PC-9 (cell line): ENCODE measurements at regions not wholly inside any gene's neighbourhood (a gene's known extent, or its start where the extent isn't known, plus 50 kb on each side); places are given as distances from the start of the nearest gene placed in this dataset.

Experiments
- BruUV-seq: library from RNA; stranded (reverse); fragments of 400-500 nt; replicated peaks from 2 replicates; lab custom pipeline; 2021; lab: Mats Ljungman, UMichigan
- CTCF ChIA-PET: fragments of 300-600 bp; sonication (Branson Sonifier 250); formaldehyde crosslinking; loops from one replicate; lab custom pipeline; 2022; ENCODE audit warnings: antibody characterized with exemption; lab: Charles Lee
- POLR2A ChIA-PET: fragments of 300-600 bp; sonication (Branson Sonifier 250); formaldehyde crosslinking; loops from one replicate; lab custom pipeline; 2022; ENCODE audit warnings: antibody characterized with exemption; ENCODE audit not compliant: unreplicated experiment; lab: Charles Lee
- DNase-seq, 2 experiments: peaks; one replicate each; pipeline versions ENCODE4 v3.0.0 to v3.0.0-alpha.2; 2015 to 2022; ENCODE audit warnings: mixed read lengths in 1 of 2
- H2AFZ ChIP-seq: fragments of 200-600 bp; sonication (generic); 2 replicates; pipeline ENCODE4 v1.8.1; 2017; ENCODE audit warnings: antibody characterized with exemption
- H3F3A ChIP-seq: fragments of 200-600 bp; sonication (generic); 2 replicates; pipeline ENCODE4 v1.8.1; 2017; ENCODE audit warnings: antibody characterized with exemption, mild to moderate bottlenecking, low read depth; ENCODE audit not compliant: insufficient read depth
- H3K27ac ChIP-seq: fragments of 200-600 bp; sonication (generic); 2 replicates; pipeline ENCODE4 v1.6.1; 2016; ENCODE audit warnings: mixed run types
- H3K27me3 ChIP-seq: fragments of 200-600 bp; sonication (generic); 2 replicates; pipeline ENCODE4 v1.6.1; 2016; ENCODE audit warnings: low read depth, mixed run types; ENCODE audit not compliant: insufficient read depth
- H3K36me3 ChIP-seq: fragments of 200-600 bp; sonication (generic); 2 replicates; pipeline ENCODE4 v1.6.1; 2016; ENCODE audit warnings: low read depth, mixed run types
- H3K4me1 ChIP-seq: fragments of 200-600 bp; sonication (generic); replicated peaks from 2 replicates; pipeline ENCODE4 v1.6.1; 2016; ENCODE audit warnings: mixed run types; ENCODE audit not compliant: insufficient read depth
- H3K4me2 ChIP-seq: fragments of 200-600 bp; sonication (generic); 2 replicates; pipeline ENCODE4 v1.6.1; 2017; ENCODE audit warnings: mixed run types
- H3K4me3 ChIP-seq: fragments of 200-600 bp; sonication (generic); 2 replicates; pipeline ENCODE4 v1.6.1; 2016; ENCODE audit warnings: mixed run types
- H3K79me2 ChIP-seq: fragments of 200-600 bp; sonication (generic); 2 replicates; pipeline ENCODE4 v1.6.1; 2017; ENCODE audit warnings: low read depth, mixed run types
- H3K9me2 ChIP-seq: fragments of 200-600 bp; sonication (generic); 2 replicates; pipeline ENCODE4 v1.8.1; 2017; ENCODE audit warnings: mild to moderate bottlenecking; ENCODE audit not compliant: insufficient read depth
- H3K9me3 ChIP-seq: fragments of 200-600 bp; sonication (generic); 2 replicates; pipeline ENCODE4 v1.8.1; 2016; ENCODE audit warnings: low read depth; ENCODE audit not compliant: insufficient read depth
- H4K20me1 ChIP-seq: fragments of 200-600 bp; sonication (generic); 2 replicates; pipeline ENCODE4 v1.8.1; 2017; ENCODE audit not compliant: insufficient read depth
- CTCF ChIP-seq: fragments of 200-600 bp; sonication (generic); conservative IDR thresholded peaks from 2 replicates; pipeline ENCODE4 v1.6.1; 2017; ENCODE audit warnings: mixed run types, antibody characterized with exemption, mild to moderate bottlenecking, moderate library complexity
- EZH2 ChIP-seq: fragments of 200-600 bp; sonication (generic); IDR thresholded peaks from 2 replicates; pipeline ENCODE4 v1.8.0; 2017; ENCODE audit warnings: antibody characterized with exemption, low read depth
- intact Hi-C: fragments of 100-400 bp; cut with micrococcal nuclease; formaldehyde crosslinking; loops from one replicate; pipeline ENCODE4 v1.10.0; 2022; ENCODE audit not compliant: unreplicated experiment

GRCh38 chr6:148272597-148272996, 70.0 kb upstream of the SASH1 start:
- Histone ChIP-seq H3K27ac (no peak overlapping the region), H3K9me3 (no peaks in the 10 kb centered on the region), H3K27me3 (no peaks in the 10 kb centered on the region), H3K4me3 (no peak overlapping the region), H3K79me2 (no peaks in the 10 kb centered on the region), H3K36me3 (no peaks in the 10 kb centered on the region), H3F3A (peaks cover 7% of the 10 kb centered on the region; the same call in 1 of the 2 replicates), H2AFZ (no peak overlapping the region), H3K9me2 (no peaks in the 10 kb centered on the region), H4K20me1 (no peaks in the 10 kb centered on the region), H3K4me2 (no peak overlapping the region), H3K4me1 (peaks cover 20% of the 10 kb centered on the region)
- TF ChIP-seq CTCF, result no peak
- no peak for TF ChIP-seq EZH2
- no TSS peak for BruUV-seq
- POLR2A ChIA-PET, result no interaction called here
- DNase-seq, result no peak
- CTCF ChIA-PET, result no interaction called here
- intact Hi-C loops, result no loop called here

- H3F3A ChIP-seq, result no peaks in the 10 kb centered on the region
- H3K4me1 ChIP-seq, result peaks cover 4% of the 10 kb centered on the region; the same call in 1 of the 2 replicates
- no peaks in the 10 kb centered on the region for H3K79me2 ChIP-seq
- BruUV-seq, result no TSS peak
- intact Hi-C loops, result no loop called here
- no peaks in the 10 kb centered on the region for H3K9me3 ChIP-seq
- no peak overlapping the region for H2AFZ ChIP-seq
- H3K4me3 ChIP-seq, result no peak overlapping the region
- H3K4me2 ChIP-seq, result no peak overlapping the region
- no peak overlapping the region for H3K27ac ChIP-seq
- DNase-seq, result no peak
- H3K9me2 ChIP-seq, result no peaks in the 10 kb centered on the region
- no peaks in the 10 kb centered on the region for H3K36me3 ChIP-seq
- no peaks in the 10 kb centered on the region for H3K27me3 ChIP-seq
- ChIA-PET CTCF (no interaction called here), POLR2A (no interaction called here)
- no peak for TF ChIP-seq CTCF
- no peak for TF ChIP-seq EZH2
- H4K20me1 ChIP-seq, result no peaks in the 10 kb centered on the region
Observed at GRCh38 chr6:148273962-148274752, 68.5 kb upstream of the SASH1 start.

- DNase-seq, result no peak
- Histone ChIP-seq H3K4me3 (no peak overlapping the region), H3K4me1 (no peaks in the 10 kb centered on the region), H3K27me3 (no peaks in the 10 kb centered on the region), H4K20me1 (no peaks in the 10 kb centered on the region), H2AFZ (no peak overlapping the region), H3K4me2 (no peak overlapping the region), H3K36me3 (no peaks in the 10 kb centered on the region), H3K27ac (no peak overlapping the region), H3K9me3 (no peaks in the 10 kb centered on the region), H3F3A (no peaks in the 10 kb centered on the region), H3K9me2 (no peaks in the 10 kb centered on the region), H3K79me2 (no peaks in the 10 kb centered on the region)
- no peak for TF ChIP-seq CTCF
- TF ChIP-seq EZH2, result no peak
- CTCF ChIA-PET, result no interaction called here
- BruUV-seq, result no TSS peak
- POLR2A ChIA-PET, result no interaction called here
- intact Hi-C loops, result no loop called here
Observed at GRCh38 chr6:148274809-148275208, 67.8 kb upstream of the SASH1 start.
